ENCODE measurements at regions not wholly inside any gene's neighbourhood (a gene's known extent, or its start where the extent isn't known, plus 50 kb on each side); places are given as distances from the start of the nearest gene placed in this dataset.

DNA sequence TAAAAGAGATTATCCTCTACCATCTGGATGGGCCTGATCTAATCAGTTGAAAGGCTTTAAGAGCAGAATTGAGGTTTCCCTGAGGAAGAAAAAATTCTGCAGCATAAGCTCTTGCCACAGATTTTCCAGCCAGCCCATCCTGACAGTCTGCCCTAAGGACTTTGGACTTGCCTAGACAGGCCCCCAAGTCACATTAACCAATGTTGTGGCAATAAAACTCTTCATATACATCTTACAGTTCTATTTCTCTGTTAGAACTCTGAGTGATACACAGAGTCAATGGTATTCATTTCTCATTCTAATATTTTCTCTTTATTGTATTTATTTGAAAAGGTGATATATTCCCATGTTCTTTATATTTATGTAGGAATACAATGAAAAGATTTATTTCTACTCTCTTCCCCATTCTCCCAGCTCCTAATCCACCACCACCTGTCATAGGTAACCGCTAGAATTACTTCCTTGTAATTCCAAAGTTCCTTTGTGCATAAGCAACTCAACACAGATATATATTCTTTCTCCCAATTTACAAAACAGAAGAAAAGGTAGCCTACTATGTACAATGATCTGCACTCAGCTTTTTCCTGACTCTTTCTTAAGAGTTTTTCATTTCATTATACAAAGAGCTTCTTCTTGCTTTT, 182.1 kb downstream of the CAPZA3 start:
- H3K27me3 Mint-ChIP-seq = no peaks in the 10 kb centered on the region
- intact Hi-C loops (cut with micrococcal nuclease) = no loop called here
- DNase-seq = no peak
- CTCF ChIA-PET = no interaction called here
- H3K36me3 Mint-ChIP-seq (ENCODE audit: low read depth) = no peaks in the 10 kb centered on the region
- POLR2A ChIA-PET = no interaction called here
- no peak for ATAC-seq
- no peaks in the 10 kb centered on the region for H3K4me1 Mint-ChIP-seq (ENCODE audit: low read depth)
- no peak overlapping the region for H3K27ac Mint-ChIP-seq
- peaks cover 2% of the 10 kb centered on the region for H3K9me3 Mint-ChIP-seq
- TF ChIP-seq, protein P1, sequence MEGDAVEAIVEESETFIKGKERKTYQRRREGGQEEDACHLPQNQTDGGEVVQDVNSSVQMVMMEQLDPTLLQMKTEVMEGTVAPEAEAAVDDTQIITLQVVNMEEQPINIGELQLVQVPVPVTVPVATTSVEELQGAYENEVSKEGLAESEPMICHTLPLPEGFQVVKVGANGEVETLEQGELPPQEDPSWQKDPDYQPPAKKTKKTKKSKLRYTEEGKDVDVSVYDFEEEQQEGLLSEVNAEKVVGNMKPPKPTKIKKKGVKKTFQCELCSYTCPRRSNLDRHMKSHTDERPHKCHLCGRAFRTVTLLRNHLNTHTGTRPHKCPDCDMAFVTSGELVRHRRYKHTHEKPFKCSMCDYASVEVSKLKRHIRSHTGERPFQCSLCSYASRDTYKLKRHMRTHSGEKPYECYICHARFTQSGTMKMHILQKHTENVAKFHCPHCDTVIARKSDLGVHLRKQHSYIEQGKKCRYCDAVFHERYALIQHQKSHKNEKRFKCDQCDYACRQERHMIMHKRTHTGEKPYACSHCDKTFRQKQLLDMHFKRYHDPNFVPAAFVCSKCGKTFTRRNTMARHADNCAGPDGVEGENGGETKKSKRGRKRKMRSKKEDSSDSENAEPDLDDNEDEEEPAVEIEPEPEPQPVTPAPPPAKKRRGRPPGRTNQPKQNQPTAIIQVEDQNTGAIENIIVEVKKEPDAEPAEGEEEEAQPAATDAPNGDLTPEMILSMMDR (IDR thresholded peaks at IDR 0.05) = no peak
- no peak overlapping the region for H3K4me3 Mint-ChIP-seq

DNA sequence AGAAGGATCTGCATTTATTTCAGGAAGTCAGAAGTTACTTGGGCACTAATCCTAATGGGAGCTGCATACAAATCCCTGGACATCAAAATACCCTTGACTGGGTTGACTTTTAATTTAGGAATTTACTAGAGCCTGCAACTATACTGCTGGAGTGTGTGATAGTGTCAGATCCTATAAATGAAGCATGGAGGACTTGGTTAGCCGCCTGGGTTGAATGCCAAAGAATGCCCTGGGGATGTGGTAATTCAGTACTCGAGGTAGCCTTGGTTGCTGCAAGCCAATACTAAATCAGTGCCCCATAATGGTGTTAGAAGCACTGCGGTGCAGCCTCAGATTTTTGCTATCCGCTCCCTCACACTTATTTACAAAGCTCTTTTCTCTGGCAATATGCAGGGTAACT, 184.9 kb downstream of the CAPZA3 start:
- ATAC-seq = no peak
- Mint-ChIP-seq H3K36me3 (ENCODE audit: low read depth) (no peaks in the 10 kb centered on the region), H3K9me3 (peaks cover 2% of the 10 kb centered on the region), H3K27ac (no peak overlapping the region), H3K4me3 (no peak overlapping the region), H3K4me1 (ENCODE audit: low read depth) (no peaks in the 10 kb centered on the region), H3K27me3 (no peaks in the 10 kb centered on the region)
- CTCF ChIA-PET = no interaction called here
- DNase-seq = no peak
- intact Hi-C loops (cut with micrococcal nuclease) = no loop called here
- POLR2A ChIA-PET = no interaction called here
- TF ChIP-seq, protein P1 (IDR thresholded peaks at IDR 0.05) = no peak

DNA sequence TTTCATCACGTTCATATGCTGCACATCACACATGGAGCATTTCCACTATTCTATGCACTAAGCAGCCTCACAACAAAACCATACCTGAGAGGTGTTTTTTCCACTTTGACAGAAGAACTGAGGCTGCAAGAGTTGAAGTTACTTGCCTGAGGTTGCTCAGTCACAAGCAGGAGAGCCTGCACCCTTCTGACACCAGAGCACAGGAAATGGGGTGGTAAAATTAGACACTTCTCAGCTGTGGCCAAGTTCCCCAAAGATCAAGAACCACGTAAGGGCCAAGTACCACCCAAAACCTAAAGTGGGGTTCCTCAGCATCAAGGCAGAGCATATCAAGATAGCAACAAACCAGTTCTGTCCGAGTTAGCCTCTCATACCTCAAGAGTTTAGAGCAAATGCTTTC, 185.8 kb downstream of the CAPZA3 start:
- no peaks in the 10 kb centered on the region for H3K4me1 Mint-ChIP-seq (ENCODE audit: low read depth)
- peaks cover 2% of the 10 kb centered on the region for H3K9me3 Mint-ChIP-seq
- ATAC-seq (no peak), DNase-seq (no peak)
- no peaks in the 10 kb centered on the region for H3K36me3 Mint-ChIP-seq (ENCODE audit: low read depth)
- POLR2A ChIA-PET = no interaction called here
- TF ChIP-seq, protein P1 (IDR thresholded peaks at IDR 0.05) = no peak
- no peak overlapping the region for H3K4me3 Mint-ChIP-seq
- CTCF ChIA-PET = no interaction called here
- H3K27me3 Mint-ChIP-seq = no peaks in the 10 kb centered on the region
- intact Hi-C loops (cut with micrococcal nuclease) = no loop called here
- H3K27ac Mint-ChIP-seq = no peak overlapping the region

DNA sequence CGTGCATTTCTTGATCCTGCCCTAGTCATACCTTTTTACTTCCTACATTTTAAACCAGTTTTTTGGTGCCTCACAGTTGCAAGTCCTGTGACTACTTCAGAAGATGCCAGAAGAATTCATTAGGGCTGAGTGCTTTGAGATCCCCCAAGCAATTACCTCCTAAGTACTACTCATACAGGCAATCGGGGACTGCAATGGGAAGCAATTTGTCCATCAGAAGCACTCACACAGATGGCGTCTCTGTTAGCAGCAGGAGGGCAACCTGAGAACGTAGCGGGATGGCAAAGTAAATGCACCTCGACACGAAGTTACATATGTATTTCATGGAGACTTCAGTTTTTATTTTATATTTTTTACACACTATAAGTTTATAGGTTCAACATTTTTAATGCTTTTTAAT, 188.3 kb downstream of the CAPZA3 start:
- intact Hi-C loops (cut with micrococcal nuclease) = no loop called here
- Mint-ChIP-seq H3K27me3 (no peaks in the 10 kb centered on the region), H3K36me3 (ENCODE audit: low read depth) (no peaks in the 10 kb centered on the region), H3K4me1 (ENCODE audit: low read depth) (no peaks in the 10 kb centered on the region), H3K4me3 (no peak overlapping the region), H3K9me3 (peaks cover 2% of the 10 kb centered on the region), H3K27ac (no peak overlapping the region)
- ChIA-PET CTCF (no interaction called here), POLR2A (no interaction called here)
- DNase-seq = no peak
- TF ChIP-seq, protein P1 (IDR thresholded peaks at IDR 0.05) = no peak
- no peak for ATAC-seq

DNA sequence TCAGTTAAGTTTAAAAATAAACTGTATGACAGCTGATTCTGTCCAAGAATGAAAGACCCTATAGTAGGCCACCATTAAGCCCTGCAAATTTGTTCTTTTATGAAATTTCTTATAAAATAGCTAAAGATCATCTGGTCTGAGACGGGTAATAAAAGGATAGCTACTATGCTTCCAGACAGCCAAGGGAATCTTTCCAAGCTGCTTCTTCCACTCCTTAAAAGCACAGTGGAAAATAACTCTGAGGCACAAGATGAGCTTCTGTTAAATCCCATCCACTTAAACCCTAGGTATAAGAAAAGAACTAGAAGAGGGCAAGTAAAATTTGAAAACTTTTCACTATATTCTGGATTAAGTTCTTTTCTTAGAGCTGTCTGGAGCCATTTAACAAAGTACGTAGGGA, 194.3 kb downstream of the CAPZA3 start:
- peaks cover 1% of the 10 kb centered on the region for H3K27me3 Mint-ChIP-seq
- ChIA-PET POLR2A (no interaction called here), CTCF (no interaction called here)
- no peaks in the 10 kb centered on the region for H3K36me3 Mint-ChIP-seq (ENCODE audit: low read depth)
- intact Hi-C loops (cut with micrococcal nuclease) = no loop called here
- H3K4me1 Mint-ChIP-seq (ENCODE audit: low read depth) = no peaks in the 10 kb centered on the region
- DNase-seq = no peak
- no peak overlapping the region for H3K4me3 Mint-ChIP-seq
- TF ChIP-seq, protein P1 (IDR thresholded peaks at IDR 0.05) = no peak
- no peak overlapping the region for H3K27ac Mint-ChIP-seq
- H3K9me3 Mint-ChIP-seq = peaks cover 2% of the 10 kb centered on the region
- ATAC-seq = no peak

Measured in activated CD8-positive, alpha-beta T cell treated with anti-CD3 and anti-CD28 coated beads for 36 hours (primary cell).